ENCODE measurements at regions not wholly inside any gene's neighbourhood (a gene's known extent, or its start where the extent isn't known, plus 50 kb on each side); places are given as distances from the start of the nearest gene placed in this dataset.
"Not testable (repeated sequence)": the region's sequence is repeated elsewhere in the genome, so short reads cannot be mapped to it uniquely, and the experiment has no call there.

DNA sequence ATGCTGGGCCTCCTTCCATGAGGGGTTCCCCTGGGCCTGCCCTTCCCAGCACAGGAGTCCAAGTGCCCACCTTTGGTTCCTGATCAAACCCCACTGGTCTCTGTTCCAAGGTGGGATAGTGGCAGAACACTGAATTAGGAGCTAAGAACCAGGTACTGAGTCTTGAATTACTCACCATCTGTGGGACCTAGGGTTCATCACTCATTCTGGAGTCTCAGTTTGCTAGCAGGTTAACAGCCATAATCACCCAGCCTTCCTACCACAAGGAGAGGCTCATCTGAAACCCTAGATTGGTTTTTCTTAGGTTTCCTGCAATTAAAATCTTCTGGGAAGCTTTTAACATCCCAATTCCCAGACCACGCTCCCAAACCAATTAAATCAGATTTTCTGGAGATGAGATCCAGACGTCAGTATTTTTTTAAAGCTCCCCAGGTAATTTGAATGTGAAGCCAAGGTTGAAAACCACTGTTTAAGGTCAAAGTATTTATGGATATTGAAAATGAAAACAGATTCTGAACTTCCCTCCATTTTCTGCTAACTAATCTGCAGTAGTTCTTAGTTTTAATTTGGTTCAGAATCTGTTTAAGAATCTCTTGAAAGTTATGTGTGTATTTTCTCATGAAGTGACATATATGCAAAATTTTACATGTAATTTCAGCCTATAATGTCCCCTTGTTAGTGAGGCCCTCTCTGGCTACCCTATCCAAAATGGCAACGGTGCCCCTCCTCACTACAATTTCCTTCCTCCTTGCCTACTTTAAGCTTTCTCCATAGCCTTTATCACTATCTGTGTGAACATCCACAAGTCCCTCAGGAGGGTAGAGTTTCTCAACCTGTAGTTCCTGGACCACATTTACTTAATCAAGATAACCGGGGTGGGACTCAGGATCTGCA lies 166.5 kb upstream of the CXCR4 start:
- no peak for DNase-seq (ENCODE audit: low read depth)

- no peak for DNase-seq (ENCODE audit: low read depth)
Observed at GRCh38 chr2:136282251-136282650, 164.3 kb upstream of the CXCR4 start.

- no peak for DNase-seq (ENCODE audit: low read depth)
Observed at GRCh38 chr2:136281281-136282114, 163.5 kb upstream of the CXCR4 start.

DNA sequence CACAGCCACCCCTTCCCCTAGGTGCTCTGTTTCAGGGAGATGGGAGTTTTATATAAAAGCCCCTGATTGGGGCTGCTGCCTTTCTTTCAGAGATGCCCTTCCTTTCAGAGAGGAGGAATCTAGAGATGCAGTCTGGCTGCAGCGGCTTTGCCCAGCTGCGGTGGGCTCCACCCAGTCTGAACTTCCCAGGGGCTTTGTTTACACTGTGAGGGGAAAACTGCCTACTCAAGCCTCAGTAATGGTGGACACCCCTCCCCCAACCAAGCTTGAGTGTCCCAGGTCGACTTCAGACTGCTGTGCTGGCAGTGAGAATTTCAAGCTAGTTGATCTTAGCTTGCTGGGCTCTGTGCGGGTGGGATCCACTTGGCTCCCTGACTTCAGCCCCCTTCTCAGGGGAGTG lies 148.4 kb upstream of the CXCR4 start:
- not testable (repeated sequence) for DNase-seq (ENCODE audit: low read depth)

DNA sequence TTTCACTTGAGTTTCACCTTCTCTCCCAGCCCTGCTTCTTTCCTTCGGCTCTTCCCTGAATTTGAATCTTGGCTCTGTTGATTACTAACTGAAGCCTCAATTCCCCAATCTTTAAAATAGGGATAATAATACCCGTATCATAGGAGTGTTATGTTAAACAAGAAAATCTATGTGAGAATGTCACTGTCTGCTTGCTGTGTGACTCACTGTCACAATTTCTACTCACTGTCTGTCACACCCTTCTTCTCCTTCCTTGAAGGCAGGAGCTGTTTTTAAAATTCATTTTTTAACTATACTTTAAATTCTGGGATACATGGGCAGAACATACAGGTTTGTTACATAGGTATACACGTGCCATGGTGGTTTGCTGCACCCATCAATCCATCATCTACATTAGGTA lies 141.6 kb upstream of the CXCR4 start:
- no peak for DNase-seq (ENCODE audit: low read depth)

DNA sequence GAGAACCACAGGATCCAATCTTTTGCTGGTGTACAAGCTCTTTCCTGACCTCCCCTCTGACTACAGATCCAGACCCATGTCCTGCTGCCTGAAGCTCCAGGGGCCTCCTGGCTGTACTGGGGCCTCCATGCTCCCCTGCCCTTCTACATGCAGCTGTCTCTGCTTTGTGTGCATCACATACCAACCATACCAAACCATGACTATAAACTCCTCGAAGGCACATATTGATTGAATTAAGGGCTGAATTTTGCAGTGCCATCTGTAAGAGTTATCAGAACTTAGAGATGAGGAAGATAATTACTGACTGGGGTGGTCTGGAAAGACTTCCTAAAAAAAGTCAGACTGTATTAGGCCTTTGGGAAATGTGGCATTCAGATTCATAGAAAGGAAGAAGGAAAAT lies 139.9 kb upstream of the CXCR4 start:
- no peak for DNase-seq (ENCODE audit: low read depth)

DNA sequence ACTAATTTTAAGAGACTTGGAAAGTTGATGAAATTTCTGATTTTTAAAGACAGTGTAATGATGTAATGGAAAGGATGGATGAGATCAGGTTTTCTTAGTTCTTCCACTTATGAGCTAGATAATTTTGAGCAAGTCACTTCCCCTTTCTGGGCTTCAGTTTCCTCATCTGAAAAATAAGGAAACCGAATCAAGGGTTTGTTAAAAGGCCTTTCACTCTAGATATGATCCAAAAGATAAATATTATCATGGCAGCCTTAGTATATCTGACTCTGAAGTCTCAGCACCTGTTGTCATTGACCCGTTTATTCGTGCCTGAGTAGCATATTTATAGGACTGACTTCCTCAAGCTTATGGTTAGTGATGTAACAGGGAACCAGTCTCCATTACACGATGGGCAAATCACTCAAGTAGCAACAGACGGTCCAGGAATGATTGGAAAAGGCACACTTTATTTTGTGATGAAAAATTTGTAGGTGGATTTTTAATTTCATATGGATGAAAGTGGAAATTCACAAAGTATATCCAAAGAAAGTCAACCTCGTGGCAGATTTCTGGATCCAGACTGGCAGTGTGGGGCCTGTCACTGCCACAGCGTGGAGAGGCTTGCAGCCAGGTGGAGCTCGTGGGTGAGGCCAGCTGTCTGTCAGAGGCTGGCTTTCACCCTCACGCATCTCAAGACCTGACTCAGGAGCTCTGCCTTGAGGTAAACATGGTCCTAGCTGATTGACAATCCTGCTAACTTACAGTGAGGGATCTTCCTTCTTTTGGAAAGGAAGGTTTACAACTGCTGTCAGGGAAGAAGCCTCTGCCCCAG lies 137.9 kb upstream of the CXCR4 start:
- no peak for DNase-seq (ENCODE audit: low read depth)

GRCh38 chr2:136255127-136255526 lies 137.2 kb upstream of the CXCR4 start:
- DNase-seq (ENCODE audit: low read depth) = no peak

DNA sequence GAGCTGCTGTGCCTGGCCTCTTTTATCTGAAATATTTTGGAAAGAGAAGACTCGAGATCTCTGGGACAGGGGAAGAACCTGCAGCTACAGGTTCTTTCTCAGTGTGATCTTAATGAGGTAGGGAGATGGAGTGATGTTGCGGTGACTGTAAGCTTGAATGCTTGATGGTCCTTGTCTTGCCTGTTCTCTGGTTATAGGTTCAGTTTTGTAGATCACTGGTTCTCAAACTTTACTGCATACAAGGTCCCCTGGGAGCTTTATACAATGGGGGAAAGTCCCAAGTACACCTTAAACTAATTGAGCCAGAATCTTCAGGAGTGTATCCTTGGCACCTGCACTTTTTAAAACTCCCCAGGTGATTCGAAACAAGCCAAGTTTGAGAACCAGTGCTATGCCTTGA lies 136.7 kb upstream of the CXCR4 start:
- no peak for DNase-seq (ENCODE audit: low read depth)

DNA sequence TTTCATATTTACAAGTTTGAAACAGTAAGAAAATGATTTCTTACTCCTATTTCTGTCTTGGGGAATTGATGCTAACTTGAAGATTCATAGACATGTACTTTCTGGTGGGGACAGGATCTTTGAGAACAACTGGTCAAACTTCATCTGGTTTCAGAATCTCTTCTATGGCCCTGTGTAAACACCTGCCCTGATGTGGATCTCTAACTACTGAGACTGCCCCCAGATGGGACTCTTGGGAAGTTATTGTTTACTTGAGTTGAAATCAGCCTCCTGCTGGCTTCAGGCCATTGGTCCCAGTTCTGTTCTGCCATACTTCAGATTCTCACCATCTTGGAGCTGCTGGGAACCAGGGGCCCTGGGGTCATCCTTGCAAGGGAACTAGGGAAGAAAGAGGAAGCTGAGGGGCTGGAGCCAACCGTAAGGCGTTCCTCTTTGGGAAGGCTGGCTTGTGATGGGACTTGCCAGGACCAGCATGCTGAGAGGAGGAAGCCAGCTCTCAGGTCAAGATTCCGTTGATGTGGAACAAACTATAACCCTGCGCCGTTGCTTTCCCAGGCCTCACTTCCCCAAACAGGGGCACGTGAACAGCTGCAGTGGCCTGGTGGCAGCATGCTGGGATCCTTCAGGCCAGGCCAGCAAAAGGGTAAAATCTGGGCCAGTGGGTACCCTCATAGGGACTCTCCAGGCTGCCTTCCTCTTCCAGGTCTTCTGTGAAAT lies 135.5 kb upstream of the CXCR4 start:
- DNase-seq (ENCODE audit: low read depth) = no peak

DNA sequence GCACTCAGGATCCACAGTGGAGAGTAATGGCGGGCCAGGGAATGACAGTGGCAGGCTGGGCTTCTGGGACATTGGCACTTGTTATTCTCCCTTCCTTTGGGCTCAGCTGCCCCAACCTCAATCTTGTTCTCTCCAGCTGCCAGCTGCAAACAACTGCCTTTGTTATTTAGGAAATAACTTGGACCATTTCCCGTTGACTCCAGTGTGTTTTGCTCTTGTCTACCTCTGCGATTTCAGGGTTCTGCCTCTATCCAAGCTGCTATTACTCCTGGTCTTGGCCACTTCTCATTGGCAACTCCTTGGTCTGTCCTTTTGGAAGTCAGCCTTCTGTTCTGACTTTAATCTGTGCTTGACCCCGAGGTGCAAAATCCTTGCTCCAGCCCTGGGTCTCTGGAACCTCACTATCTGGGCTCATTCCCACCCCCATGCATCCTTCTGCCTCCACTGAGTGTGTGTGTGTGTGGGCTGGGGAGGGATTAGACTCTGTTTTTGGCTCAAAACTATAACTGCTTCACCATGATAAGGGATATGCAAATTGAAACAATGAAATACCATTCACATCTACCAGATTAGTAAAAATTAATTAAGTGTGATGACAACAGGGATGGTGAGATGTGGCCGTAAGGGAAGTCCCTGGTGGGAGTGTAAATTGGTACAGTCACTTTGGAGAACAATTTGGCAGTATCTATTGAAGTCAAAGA lies 134.1 kb upstream of the CXCR4 start:
- DNase-seq (ENCODE audit: low read depth) = no peak

- DNase-seq (ENCODE audit: low read depth) = no peak
Observed at GRCh38 chr2:136251197-136251884, 133.4 kb upstream of the CXCR4 start.

DNA sequence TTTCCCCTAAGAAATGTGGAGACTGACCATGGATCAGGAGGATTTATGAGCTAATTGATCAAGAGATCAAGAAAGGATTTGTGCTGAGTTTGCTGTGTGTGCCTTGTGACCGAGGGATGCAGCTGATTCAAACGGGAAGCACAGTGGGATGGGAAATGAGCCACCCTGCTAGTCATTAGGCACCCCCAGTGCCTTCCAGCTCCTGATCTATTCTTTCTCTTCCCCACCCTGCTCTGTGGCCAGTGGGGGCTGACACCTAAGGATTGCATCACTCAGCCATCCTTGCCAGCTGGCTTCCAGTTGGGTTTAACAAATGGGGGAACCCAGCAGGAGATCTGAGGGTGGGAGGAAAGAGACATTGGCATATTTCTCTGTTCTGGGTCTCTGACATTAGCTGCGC lies 132.2 kb upstream of the CXCR4 start:
- DNase-seq (ENCODE audit: low read depth) = peak; percentile 30

DNA sequence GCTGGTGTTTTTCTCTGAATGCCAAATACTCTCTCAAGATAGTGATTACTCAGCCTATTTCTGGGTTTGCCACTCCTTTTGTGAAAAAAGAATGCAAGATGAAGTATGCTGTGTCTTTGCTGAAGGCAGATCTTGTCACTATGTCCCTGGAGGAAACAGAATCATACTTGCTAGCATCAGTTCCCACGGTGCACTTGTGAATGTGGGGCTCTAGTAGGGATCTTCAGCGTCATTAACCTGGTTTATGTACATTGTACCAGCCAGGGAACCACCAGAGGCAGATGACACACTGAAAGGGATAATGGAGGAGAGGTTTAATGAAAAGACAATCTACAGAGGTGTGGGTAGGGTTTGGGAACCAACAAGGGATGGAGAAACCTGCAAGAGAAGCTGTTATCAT lies 131.0 kb upstream of the CXCR4 start:
- DNase-seq (ENCODE audit: low read depth) = no peak

DNA sequence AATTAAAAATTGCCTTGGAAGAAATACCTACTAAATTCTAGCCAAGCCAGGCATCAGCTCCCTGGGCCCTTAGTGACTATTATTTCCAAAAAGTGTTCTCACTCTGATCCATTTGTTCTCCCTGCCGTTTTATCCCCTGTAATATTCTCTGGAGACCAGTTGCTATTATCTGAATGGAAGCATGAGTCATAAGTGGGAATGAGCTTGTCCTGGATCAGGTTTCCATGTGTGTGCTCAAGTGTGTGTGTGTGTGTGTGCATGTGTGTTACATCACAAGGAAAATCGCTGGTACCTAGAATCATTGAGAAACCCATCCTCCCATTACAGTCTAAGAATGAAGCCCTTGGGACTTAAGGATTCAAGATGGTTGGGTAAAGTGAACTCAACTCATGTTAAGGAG lies 130.3 kb upstream of the CXCR4 start:
- peak; percentile 76 for DNase-seq (ENCODE audit: low read depth)

- DNase-seq (ENCODE audit: low read depth) = peak; percentile 50
Observed at GRCh38 chr2:136247204-136247950, 129.4 kb upstream of the CXCR4 start.

- peak; percentile 42 for DNase-seq (ENCODE audit: low read depth)
Observed at GRCh38 chr2:136246086-136246669, 128.2 kb upstream of the CXCR4 start.

DNA sequence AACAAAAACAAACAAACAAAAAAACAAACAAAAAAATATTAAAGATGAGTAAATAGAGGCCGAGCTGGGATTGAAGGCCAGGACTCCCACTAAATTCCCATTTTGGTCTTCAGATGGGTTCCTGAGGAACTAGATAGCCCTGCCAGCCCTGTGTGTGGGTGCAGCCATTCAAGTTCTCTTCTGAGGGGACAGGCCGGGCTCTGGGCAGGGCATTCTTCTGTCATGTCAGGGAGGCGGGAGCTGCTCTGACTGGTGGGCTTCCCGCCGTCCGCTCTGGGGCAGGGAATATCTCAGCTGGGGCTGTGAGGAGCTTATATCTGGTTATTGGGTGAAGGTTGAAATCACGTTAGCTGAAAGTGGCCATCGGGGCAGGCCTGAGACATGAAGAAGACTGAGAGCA lies 127.3 kb upstream of the CXCR4 start:
- no peak for DNase-seq (ENCODE audit: low read depth)

DNA sequence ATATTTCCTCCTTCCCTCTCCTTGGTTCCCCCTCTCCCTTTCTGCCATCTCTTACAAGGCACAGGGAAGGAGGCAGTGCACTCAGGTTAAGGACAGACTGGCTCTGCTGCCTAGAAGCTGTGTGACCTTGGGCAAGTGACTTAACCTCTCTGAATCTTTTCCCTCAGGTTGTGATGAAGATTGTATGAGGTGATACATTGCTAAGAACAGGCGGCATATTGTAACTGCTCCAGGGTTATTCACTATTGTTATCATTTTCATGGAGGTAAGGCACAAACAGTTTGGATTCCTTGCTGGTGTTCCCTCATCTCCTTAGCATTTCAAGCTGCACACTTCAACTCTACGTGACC lies 126.6 kb upstream of the CXCR4 start:
- DNase-seq (ENCODE audit: low read depth) = no peak

All from Daoy (cell line).